SKM-1 (cell line): ENCODE measurements at regions not wholly inside any gene's neighbourhood (a gene's known extent, or its start where the extent isn't known, plus 50 kb on each side); places are given as distances from the start of the nearest gene placed in this dataset.

Experiments used
- DNase-seq: peaks from one replicate; lab custom pipeline; 2025; ENCODE audit not compliant: unreplicated experiment; lab: John Stamatoyannopoulos, UW

- no peak for DNase-seq
These were observed 229.3 kb downstream of the CDCA7 start for GRCh38 chr2:173584000-173584399.

GRCh38 chr2:173584676-173585458, 230.2 kb downstream of the CDCA7 start:
- DNase-seq: no peak

DNA sequence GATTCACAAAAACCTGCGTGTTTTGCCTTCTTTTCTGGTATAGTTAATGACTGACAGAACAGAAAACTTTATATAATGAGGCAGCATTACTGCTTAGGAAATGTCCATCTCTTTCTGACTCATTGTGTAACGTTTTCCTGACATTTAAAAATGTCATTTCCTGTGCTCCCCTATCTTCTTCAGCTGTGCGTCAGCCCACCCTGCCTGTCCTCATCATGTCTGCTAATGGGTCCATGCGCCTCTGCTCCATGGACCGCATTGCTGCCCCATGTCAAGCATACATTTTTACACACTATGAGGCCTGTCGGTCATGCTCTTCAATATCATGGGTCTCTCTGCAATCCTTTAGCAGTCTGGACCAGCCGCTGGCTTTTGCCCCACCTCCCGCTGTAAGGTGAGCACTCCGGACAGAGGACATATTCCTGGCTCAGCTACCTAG, 234.3 kb downstream of the CDCA7 start:
- DNase-seq: no peak

GRCh38 chr2:173589604-173590275, 235.1 kb downstream of the CDCA7 start:
- DNase-seq: no peak

DNA sequence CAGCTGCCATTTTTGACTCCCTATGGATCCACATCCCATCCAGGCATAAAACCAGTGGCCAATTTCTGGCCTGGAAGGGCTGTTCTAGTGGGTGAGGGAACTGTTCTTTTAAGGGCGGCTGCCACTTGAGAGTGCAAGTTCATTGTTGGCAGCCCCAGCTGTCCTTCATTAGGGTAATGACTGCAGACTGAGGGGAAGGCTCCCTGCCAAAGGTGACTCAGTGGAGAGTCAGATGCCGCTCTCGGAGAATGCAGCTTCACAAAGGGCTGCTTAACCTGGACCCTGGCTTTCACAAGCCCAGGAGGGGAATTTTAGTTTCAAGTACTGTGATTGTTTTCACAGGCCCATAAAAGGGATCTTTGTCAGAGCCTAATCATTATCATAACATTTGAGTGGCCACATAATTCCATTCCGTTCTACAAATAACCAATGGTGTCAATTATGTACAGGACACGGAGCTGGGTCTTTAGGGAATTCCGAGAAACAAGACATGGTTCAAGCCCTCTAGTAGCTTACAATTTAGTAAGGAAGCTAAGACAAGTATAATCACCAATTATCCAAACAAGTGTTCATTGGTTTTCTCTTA, 235.7 kb downstream of the CDCA7 start:
- no peak for DNase-seq

DNA sequence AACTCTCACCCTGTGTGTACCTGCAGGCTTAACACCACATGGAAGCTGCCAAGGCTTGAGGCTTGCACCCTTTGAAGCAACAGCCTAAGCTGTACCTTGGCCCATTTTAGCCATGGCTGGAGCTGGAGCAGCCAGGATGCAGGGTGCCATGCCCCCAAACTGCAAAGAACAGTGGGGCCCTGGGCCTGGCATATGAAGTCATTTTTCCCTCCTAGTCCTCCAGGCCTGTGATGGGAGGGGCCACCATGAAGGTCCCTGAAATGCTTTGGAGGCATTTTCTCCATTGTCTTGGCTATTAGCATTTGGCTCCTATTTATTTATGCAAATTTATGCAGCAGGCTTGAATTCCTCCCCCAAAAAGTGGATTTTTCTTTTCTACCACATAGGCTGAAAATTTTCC, 238.4 kb downstream of the CDCA7 start:
- DNase-seq: no peak

DNA sequence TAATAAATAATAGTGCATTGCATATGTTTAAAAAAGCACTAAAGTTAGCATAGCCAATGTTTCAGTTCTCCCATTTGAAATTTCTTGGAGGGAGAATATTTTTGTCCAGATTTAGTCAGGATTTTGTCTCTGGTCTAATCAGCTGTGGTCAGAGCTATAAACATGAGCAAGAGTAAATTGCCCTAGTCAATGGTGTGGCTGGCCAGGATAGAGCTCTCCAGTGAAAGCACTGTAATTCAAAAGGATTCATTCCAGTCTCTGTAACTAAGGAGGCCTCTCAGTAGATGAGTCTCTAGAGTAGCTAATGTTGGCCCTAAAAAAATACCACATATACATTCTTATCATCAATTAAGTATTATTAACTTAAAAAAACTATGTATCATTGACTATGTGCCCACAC, 241.6 kb downstream of the CDCA7 start:
- no peak for DNase-seq

GRCh38 chr2:173598525-173598924, 243.9 kb downstream of the CDCA7 start:
- no peak for DNase-seq

DNA sequence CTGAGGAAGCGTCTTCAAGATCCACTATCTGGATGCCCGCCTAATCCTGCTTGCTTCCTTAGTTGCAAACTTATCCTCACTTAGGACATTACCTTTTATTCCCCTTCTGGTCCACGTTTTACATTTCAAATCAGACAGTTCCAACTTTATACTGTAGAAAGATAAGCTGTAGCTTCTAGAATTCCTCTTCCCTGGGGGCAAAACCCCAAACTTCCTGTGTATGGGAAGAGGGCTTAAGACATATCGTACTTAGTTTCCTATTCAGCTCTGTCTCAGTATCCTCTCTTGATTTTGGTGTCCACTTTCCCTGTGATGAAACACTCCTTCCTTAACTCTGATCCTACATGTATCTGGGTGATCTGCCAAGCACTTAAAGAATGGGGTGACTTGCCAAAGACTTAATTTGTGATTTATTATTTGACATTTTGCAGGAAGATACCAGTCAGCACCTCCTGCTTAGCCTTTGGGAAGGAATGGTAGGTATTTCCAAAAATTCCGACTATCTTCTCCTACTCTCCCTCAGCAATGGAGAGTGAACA, 245.2 kb downstream of the CDCA7 start:
- DNase-seq: no peak

DNA sequence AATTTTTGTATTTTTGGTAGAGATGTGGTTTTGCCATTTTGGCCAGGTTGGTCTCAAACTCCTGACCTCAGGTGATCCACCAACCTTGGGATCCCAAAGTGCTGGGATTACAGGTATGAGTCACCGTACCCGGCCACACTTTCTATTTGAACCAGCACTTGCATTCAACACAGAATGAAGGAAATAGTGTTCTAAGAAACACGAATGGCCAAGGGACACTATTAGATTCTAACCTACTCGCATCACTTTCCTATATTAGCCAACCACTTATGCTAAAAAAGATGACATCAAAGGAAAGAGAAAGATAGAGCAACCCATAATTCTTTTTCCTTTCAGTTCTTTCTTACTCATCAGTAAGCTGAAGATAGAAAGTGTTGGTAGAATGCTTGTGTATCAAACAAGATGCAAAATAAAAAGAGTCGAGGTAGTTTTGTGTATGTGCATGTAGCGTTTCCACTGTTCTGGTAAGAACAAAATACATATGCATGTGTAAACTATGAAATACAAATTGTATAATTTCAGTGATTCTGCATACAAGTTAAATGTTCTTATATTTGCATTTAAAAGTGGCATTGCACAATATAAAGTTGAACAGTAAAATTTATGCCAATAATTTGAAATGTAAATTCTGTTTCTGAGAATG, 247.6 kb downstream of the CDCA7 start:
- DNase-seq: no peak

GRCh38 chr2:173605994-173606393, 251.3 kb downstream of the CDCA7 start:
- DNase-seq: no peak

- DNase-seq: no peak
These were observed 252.1 kb downstream of the CDCA7 start for GRCh38 chr2:173606619-173607248.

GRCh38 chr2:173607606-173608311, 253.1 kb downstream of the CDCA7 start:
- no peak for DNase-seq

DNA sequence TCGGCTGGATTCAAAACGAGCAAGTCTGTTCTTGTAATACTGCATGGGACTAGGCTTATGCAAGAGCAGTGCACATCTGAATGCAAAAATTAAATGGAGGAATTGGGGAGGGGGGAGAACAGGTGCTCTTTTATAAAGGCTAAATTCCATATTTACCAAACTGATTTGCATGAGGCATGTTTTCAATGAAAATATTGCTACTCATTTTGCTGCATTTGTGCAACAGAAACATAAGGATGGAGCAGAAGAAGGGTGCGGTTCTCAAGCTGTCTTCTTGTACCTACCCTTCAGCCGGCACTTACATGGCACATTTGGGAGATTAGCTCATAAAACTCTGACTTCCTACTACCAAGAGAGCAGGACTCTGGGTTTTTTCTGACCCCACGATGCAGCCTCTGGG, 256.4 kb downstream of the CDCA7 start:
- DNase-seq: no peak

GRCh38 chr2:173612354-173612753, 257.7 kb downstream of the CDCA7 start:
- no peak for DNase-seq

GRCh38 chr2:173613386-173613785, 258.7 kb downstream of the CDCA7 start:
- DNase-seq: no peak

GRCh38 chr2:173614265-173614930, 259.7 kb downstream of the CDCA7 start:
- no peak for DNase-seq

GRCh38 chr2:173623438-173624319, 269.0 kb downstream of the CDCA7 start:
- DNase-seq: no peak

- no peak for DNase-seq
These were observed 270.6 kb downstream of the CDCA7 start for GRCh38 chr2:173625315-173625714.
